HT-29 (cell line): ENCODE measurements at regions not wholly inside any gene's neighbourhood (a gene's known extent, or its start where the extent isn't known, plus 50 kb on each side); places are given as distances from the start of the nearest gene placed in this dataset.

ENCODE experiments used
- DNase-seq: peaks from one replicate; pipeline ENCODE4 v3.0.0-alpha.2; 2015; ENCODE audit warnings: low spot score

GRCh38 chr9:26394025-26394424 is 498.6 kb downstream of the CAAP1 start:
- DNase-seq = no peak

- no peak for DNase-seq
These were observed 500.0 kb downstream of the CAAP1 start for GRCh38 chr9:26392639-26393038.

GRCh38 chr9:26391036-26391435 is 501.6 kb downstream of the CAAP1 start:
- no peak for DNase-seq

- DNase-seq = no peak
These were observed 517.2 kb downstream of the CAAP1 start for GRCh38 chr9:26375448-26375847.

GRCh38 chr9:26373616-26374015 is 519.0 kb downstream of the CAAP1 start:
- DNase-seq = no peak

GRCh38 chr9:26371236-26371635 is 521.4 kb downstream of the CAAP1 start:
- DNase-seq = no peak

- DNase-seq = no peak
These were observed 523.5 kb downstream of the CAAP1 start for GRCh38 chr9:26369093-26369492.

GRCh38 chr9:26368241-26368640 is 524.4 kb downstream of the CAAP1 start:
- no peak for DNase-seq

GRCh38 chr9:26361010-26361409 is 531.6 kb downstream of the CAAP1 start:
- DNase-seq = no peak

GRCh38 chr9:26358836-26359235 is 533.8 kb downstream of the CAAP1 start:
- DNase-seq = no peak

GRCh38 chr9:26357803-26358344 is 534.7 kb downstream of the CAAP1 start:
- DNase-seq = no peak

- DNase-seq = no peak
These were observed 536.1 kb downstream of the CAAP1 start for GRCh38 chr9:26356491-26356890.

GRCh38 chr9:26346942-26347477 is 545.6 kb downstream of the CAAP1 start:
- DNase-seq = no peak

- DNase-seq = no peak
These were observed 551.1 kb downstream of the CAAP1 start for GRCh38 chr9:26341545-26341944.

- DNase-seq = no peak
These were observed 552.8 kb downstream of the CAAP1 start for GRCh38 chr9:26339796-26340195.

- no peak for DNase-seq
These were observed 557.5 kb downstream of the CAAP1 start for GRCh38 chr9:26335116-26335515.

GRCh38 chr9:26334706-26335105 is 557.9 kb downstream of the CAAP1 start:
- DNase-seq = no peak

GRCh38 chr9:26331223-26331622 is 561.4 kb downstream of the CAAP1 start:
- no peak for DNase-seq

- DNase-seq = no peak
These were observed 562.6 kb downstream of the CAAP1 start for GRCh38 chr9:26329974-26330373.

- peak; percentile 67 for DNase-seq
These were observed 566.0 kb downstream of the CAAP1 start for GRCh38 chr9:26326563-26326962.

- no peak for DNase-seq
These were observed 567.2 kb downstream of the CAAP1 start for GRCh38 chr9:26325444-26325829.

- no peak for DNase-seq
These were observed 567.7 kb downstream of the CAAP1 start for GRCh38 chr9:26324786-26325443.

- no peak for DNase-seq
These were observed 570.7 kb downstream of the CAAP1 start for GRCh38 chr9:26321935-26322334.

- DNase-seq = no peak
These were observed 572.7 kb downstream of the CAAP1 start for GRCh38 chr9:26319859-26320258.
